ENCODE measurements at regions not wholly inside any gene's neighbourhood (a gene's known extent, or its start where the extent isn't known, plus 50 kb on each side); places are given as distances from the start of the nearest gene placed in this dataset.

GRCh38 chr16:5621826-5622225 lies 524.2 kb upstream of the EEF2KMT start:
- TF ChIP-seq POLR2A (IDR thresholded peaks at IDR 0.05) (no peak), CTCF (IDR thresholded peaks at IDR 0.05) (no peak)

All from heart left ventricle (tissue), 13 donors.